GM12872 (cell line): ENCODE measurements at regions not wholly inside any gene's neighbourhood (a gene's known extent, or its start where the extent isn't known, plus 50 kb on each side); places are given as distances from the start of the nearest gene placed in this dataset.

Experiments used
- CTCF ChIP-seq: IDR thresholded peaks from 3 replicates; pipeline ENCODE4 v1.5.1; 2011; ENCODE audit warnings: low read depth, mild to moderate bottlenecking, low read length, moderate library complexity; ENCODE audit not compliant: insufficient read depth

GRCh38 chr6:105567140-105567539, 164.3 kb upstream of the PREP start:
- TF ChIP-seq CTCF, result no peak

- TF ChIP-seq CTCF, result no peak
These were observed 163.6 kb upstream of the PREP start for GRCh38 chr6:105566503-105566902.

DNA sequence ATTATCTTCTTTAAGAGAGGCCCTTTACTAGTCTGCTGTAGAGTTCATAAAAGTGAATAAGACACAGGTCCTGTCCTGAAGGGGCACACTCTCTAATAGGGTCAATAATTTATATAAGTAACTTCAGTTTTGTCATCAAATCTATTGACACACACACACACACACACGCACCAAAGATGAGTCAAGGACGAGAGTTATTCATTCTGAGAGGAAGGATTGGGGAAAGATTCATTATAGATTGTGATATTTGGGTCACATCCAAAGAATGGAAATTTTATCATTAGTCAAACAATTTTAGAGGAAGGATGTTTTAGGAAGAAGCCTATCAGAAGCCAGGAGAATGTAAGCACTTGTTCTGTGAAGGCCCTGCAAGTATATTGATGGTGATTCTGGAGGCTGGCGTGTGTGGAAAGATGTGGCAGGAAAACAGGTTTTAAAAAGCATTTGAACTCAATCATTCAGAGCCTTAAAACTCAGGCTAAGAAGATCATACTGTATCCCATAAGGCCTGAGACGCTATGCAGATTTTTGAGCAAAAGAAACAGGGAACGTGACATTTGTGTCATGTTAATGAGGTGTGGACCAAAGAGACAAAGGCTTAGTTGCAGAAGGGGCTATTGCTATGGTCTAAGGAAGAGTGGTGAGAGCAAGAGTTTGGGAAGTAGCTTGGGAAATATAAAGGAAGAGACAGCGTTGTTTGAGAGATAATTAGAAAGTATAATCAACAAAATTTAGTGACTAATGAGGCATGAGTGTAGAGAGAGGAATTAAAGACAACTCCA, 161.4 kb upstream of the PREP start:
- TF ChIP-seq CTCF, result no peak

DNA sequence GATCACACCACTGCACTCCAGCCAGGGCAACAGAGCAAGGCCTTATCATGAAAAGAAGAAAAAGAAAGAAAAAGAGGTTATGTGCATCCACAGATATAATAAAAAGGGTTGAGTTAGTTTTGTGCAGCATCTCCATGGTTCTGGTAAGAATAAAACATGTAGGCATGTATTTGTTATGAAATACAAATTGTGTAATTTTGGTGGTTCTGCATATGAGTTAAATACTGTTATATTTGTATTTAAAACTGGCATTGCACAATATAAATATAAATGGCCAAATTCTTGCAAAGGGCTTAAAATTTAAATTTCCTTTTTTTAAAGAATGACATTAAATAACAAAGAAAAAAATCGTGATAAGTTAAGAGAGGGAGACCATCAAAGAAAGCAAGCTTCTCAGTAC, 159.1 kb upstream of the PREP start:
- no peak for TF ChIP-seq CTCF

- TF ChIP-seq CTCF, result no peak
These were observed 158.6 kb upstream of the PREP start for GRCh38 chr6:105561486-105561885.

DNA sequence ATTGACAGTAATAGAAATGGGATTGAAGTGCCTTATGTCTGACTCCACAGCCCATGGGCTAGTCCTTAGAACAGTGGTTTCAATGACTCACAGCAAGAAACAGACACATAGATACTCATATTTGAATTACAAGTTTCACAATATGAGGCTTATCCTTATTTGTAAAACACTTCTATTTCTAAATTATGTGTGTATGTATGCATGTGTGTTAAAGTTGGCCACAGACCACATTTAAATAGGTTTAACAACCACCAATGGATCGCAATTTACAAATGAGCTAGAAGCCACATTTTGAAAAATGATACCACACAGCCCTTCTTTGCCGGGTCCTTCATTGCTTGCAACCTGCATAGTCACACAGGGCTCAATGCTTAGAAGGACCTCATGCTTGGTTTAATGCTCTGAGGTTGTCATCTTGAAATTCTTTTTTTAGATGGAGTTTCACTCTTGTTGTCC, 157.8 kb upstream of the PREP start:
- TF ChIP-seq CTCF, result no peak

- no peak for TF ChIP-seq CTCF
These were observed 154.4 kb upstream of the PREP start for GRCh38 chr6:105557291-105557690.
